Neuronal stem cell (in vitro differentiated cells): ENCODE measurements at regions not wholly inside any gene's neighbourhood (a gene's known extent, or its start where the extent isn't known, plus 50 kb on each side); places are given as distances from the start of the nearest gene placed in this dataset.

Experiments
- DNase-seq: peaks from one replicate; pipeline ENCODE4 v3.0.0-alpha.2; 2013; ENCODE audit warnings: low spot score
- H2AFZ ChIP-seq: one replicate; pipeline ENCODE4 v1.6.1; 2013; ENCODE audit warnings: mild to moderate bottlenecking, low read length, inconsistent platforms
- H2AK5ac ChIP-seq: 2 replicates; pipeline ENCODE4 v1.6.1; 2013; ENCODE audit warnings: low read depth, mild to moderate bottlenecking, inconsistent platforms, low read length, moderate library complexity, mixed read lengths
- H2BK120ac ChIP-seq: 2 replicates; pipeline ENCODE4 v1.6.1; 2013; ENCODE audit warnings: low read depth, mild to moderate bottlenecking, inconsistent platforms, low read length, moderate library complexity, mixed read lengths
- H2BK12ac ChIP-seq: one replicate; pipeline ENCODE4 v1.6.1; 2013; ENCODE audit warnings: low read length, inconsistent platforms
- H2BK15ac ChIP-seq: 2 replicates; pipeline ENCODE4 v1.6.1; 2013; ENCODE audit warnings: mild to moderate bottlenecking, low read length, inconsistent platforms, mixed read lengths
- H2BK5ac ChIP-seq: one replicate; pipeline ENCODE4 v1.6.1; 2013; ENCODE audit warnings: inconsistent platforms, mild to moderate bottlenecking, low read length, moderate library complexity
- H3K14ac ChIP-seq: one replicate; pipeline ENCODE4 v1.6.1; 2013; ENCODE audit warnings: low read length, inconsistent platforms
- H3K18ac ChIP-seq: 2 replicates; pipeline ENCODE4 v1.6.1; 2013; ENCODE audit warnings: low read length, inconsistent platforms
- H3K23ac ChIP-seq: 2 replicates; pipeline ENCODE4 v1.6.1; 2013; ENCODE audit warnings: low read depth, mild to moderate bottlenecking, mixed read lengths, low read length, inconsistent platforms; ENCODE audit not compliant: poor library complexity
- H3K27ac ChIP-seq: replicated peaks from 3 replicates; pipeline ENCODE4 v1.5.1; 2013; ENCODE audit warnings: low read length, inconsistent platforms
- H3K27me3 ChIP-seq, 3 experiments: 2 replicates each; pipeline ENCODE4 v1.6.1; 2013; ENCODE audit warnings: low read length in 3 of 3, mild to moderate bottlenecking in 2 of 3, inconsistent platforms in 1 of 3, low read depth in 1 of 3, mixed read lengths in 1 of 3, moderate library complexity in 1 of 3; ENCODE audit not compliant: control insufficient read depth in 3 of 3, insufficient read depth in 3 of 3
- H3K36me3 ChIP-seq, 2 donors: replicated peaks in 1 of 2; 2 replicates each; pipeline ENCODE4 v1.6.1; 2013; ENCODE audit warnings: low read length in 2 of 2; ENCODE audit not compliant: control insufficient read depth in 2 of 2, insufficient read depth in 2 of 2
- H3K4ac ChIP-seq: 2 replicates; pipeline ENCODE4 v1.6.1; 2013; ENCODE audit warnings: inconsistent platforms, mild to moderate bottlenecking, low read length, moderate library complexity
- H3K4me1 ChIP-seq, 2 donors: 1 replicate in 1 of 2; 2 replicates in 1 of 2; pipeline ENCODE4 v1.6.1; 2013; ENCODE audit warnings: low read length in 2 of 2, low read depth in 1 of 2; ENCODE audit not compliant: control insufficient read depth in 2 of 2, insufficient read depth in 1 of 2
- H3K4me2 ChIP-seq: one replicate; pipeline ENCODE4 v1.6.1; 2013; ENCODE audit warnings: mild to moderate bottlenecking, low read length, inconsistent platforms; ENCODE audit not compliant: insufficient read depth, poor library complexity, severe bottlenecking
- H3K4me3 ChIP-seq, 2 donors: 2 replicates each; pipeline ENCODE4 v1.5.1; 2013; ENCODE audit warnings: low read length in 2 of 2, mild to moderate bottlenecking in 2 of 2, inconsistent platforms in 1 of 2, moderate library complexity in 1 of 2
- H3K79me1 ChIP-seq: one replicate; pipeline ENCODE4 v1.6.1; 2013; ENCODE audit warnings: low read depth, mild to moderate bottlenecking, inconsistent platforms, low read length, moderate library complexity
- H3K9ac ChIP-seq: one replicate; pipeline ENCODE4 v1.6.1; 2013; ENCODE audit warnings: mild to moderate bottlenecking, low read depth, low read length, inconsistent platforms; ENCODE audit not compliant: poor library complexity
- H3K9me3 ChIP-seq, 2 donors: replicated peaks in 1 of 2; 2 replicates each; pipeline versions ENCODE3 to v1.6.1; 2013; ENCODE audit warnings: low read length in 2 of 2, mild to moderate bottlenecking in 2 of 2, inconsistent platforms in 1 of 2, low read depth in 1 of 2, mixed read lengths in 1 of 2, moderate library complexity in 1 of 2; ENCODE audit not compliant: control insufficient read depth in 2 of 2, insufficient read depth in 1 of 2
- H4K8ac ChIP-seq: one replicate; pipeline ENCODE4 v1.6.1; 2013; ENCODE audit warnings: low read depth, mild to moderate bottlenecking, inconsistent platforms, low read length, moderate library complexity
- H4K91ac ChIP-seq: one replicate; pipeline ENCODE4 v1.6.1; 2013; ENCODE audit warnings: low read length, low read depth, mild to moderate bottlenecking, inconsistent platforms; ENCODE audit not compliant: poor library complexity
- WGBS, 2 donors: extraction: QIAGEN DNeasy Blood & Tissue Kit; methylation state at CpG; one replicate each; pipeline ENCODE4 v1.1.7; 2013; ENCODE audit warnings: missing lambda C conversion rate in 2 of 2, mixed read lengths in 1 of 2; ENCODE audit not compliant: insufficient read length in 2 of 2, insufficient replicate concordance in 1 of 2; ENCODE audit errors: extremely low coverage in 2 of 2; 5-methylcytosine and 5-hydroxymethylcytosine counted together

DNA sequence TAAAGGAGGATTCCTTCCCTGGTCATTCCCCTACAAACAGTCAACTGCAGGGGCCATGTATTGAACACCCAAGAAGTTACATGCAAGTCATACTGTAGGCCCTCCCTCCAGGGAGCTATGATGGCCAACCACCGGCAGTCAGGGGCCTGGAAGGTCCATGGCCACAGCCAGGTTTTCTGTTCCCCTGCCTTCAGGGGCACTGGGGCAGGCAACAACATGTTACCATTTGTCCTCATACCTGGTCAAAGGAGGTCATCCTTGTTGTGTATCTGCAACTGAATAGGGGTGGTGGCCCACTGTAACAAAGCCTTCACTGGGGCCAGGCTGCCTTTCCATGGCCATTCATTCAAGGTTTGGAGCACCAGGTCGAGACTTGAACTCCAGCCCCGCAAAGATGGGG, 433.6 kb downstream of the DYNC2H1 start:
- H2BK15ac ChIP-seq = no peak overlapping the region
- H3K4ac ChIP-seq = no peak overlapping the region
- no peak overlapping the region for H3K27ac ChIP-seq
- no peak overlapping the region for H2BK120ac ChIP-seq
- H3K4me3 ChIP-seq = no peak overlapping the region
- peaks cover 4 to 20% of the 10 kb centered on the region in 2 donors for H3K9me3 ChIP-seq
- H2BK5ac ChIP-seq = no peak overlapping the region
- H3K36me3 ChIP-seq = no peaks in the 10 kb centered on the region
- H2BK12ac ChIP-seq = no peak overlapping the region
- H2AK5ac ChIP-seq = no peak overlapping the region
- no peaks in the 10 kb centered on the region for H3K27me3 ChIP-seq
- WGBS, 2 donors = no CpG with 5 or more reads among the region's 3 CpGs
- no peak overlapping the region for H2AFZ ChIP-seq
- no peak overlapping the region for H3K9ac ChIP-seq
- H3K14ac ChIP-seq = no peak overlapping the region
- no peak overlapping the region for H3K18ac ChIP-seq
- H3K4me1 ChIP-seq = no peaks in the 10 kb centered on the region
- no peaks in the 10 kb centered on the region for H3K79me1 ChIP-seq
- H3K4me2 ChIP-seq = no peak overlapping the region
- H4K8ac ChIP-seq = no peak overlapping the region
- DNase-seq = no peak
- no peak overlapping the region for H4K91ac ChIP-seq
- no peak overlapping the region for H3K23ac ChIP-seq

DNA sequence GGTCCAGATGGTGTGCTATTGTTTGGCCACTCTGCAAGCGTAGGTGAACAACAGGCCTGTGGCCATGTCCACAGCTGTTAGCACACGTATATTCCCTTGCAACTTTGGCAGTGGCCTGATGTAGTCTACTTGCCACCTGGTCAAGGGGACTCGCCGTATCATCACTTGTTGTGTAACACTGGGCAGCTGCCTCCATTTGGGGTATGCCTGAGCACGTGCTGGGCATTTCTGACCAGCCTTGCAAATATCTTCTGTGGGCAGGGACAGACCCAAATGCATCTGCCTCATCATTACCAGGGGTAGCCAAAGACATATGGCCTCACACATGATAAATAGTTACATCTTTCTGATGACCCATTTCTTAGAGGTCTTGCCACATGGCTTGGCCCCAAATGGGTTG, 434.2 kb downstream of the DYNC2H1 start:
- Histone ChIP-seq H3K4me1 (no peaks in the 10 kb centered on the region), H2BK5ac (no peak overlapping the region), H3K23ac (no peak overlapping the region), H3K4ac (no peak overlapping the region), H3K9ac (no peak overlapping the region), H2BK12ac (no peak overlapping the region), H3K27me3 (no peaks in the 10 kb centered on the region), H3K27ac (no peak overlapping the region), H2AK5ac (no peak overlapping the region), H3K18ac (no peak overlapping the region), H2BK15ac (no peak overlapping the region), H3K14ac (no peak overlapping the region), H2BK120ac (no peak overlapping the region), H3K4me2 (no peak overlapping the region), H4K91ac (no peak overlapping the region), H3K36me3 (no peaks in the 10 kb centered on the region), H2AFZ (no peak overlapping the region), H4K8ac (no peak overlapping the region), H3K9me3 (peaks cover 4 to 20% of the 10 kb centered on the region in 2 donors), H3K4me3 (no peak overlapping the region), H3K79me1 (no peaks in the 10 kb centered on the region)
- DNase-seq = no peak
- WGBS, 2 donors = no CpG with 5 or more reads among the region's 5 CpGs

DNA sequence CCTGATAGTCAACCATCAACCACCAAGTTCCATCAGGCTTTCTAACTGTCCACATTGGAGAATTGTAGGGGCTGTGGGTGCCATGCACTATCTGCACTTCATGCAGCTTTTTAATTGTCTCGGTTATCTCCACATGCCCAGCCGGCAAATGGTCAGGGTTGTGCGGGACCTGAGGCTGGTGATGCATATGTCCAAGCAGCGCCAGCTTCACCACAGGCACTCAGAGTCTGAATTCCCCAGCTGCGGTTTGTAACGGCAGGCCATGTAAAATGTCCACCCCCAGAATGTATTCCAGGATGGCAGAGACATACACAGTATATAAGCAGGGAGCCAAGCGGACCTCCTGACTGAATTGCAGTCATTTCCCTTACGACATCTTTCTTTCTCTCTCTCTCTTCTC, 435.6 kb downstream of the DYNC2H1 start:
- Histone ChIP-seq H3K27ac (no peak overlapping the region), H3K4me1 (no peaks in the 10 kb centered on the region), H2BK12ac (no peak overlapping the region), H2AK5ac (no peak overlapping the region), H3K23ac (no peak overlapping the region), H3K4me2 (no peak overlapping the region), H3K4ac (no peak overlapping the region), H3K36me3 (no peaks in the 10 kb centered on the region), H4K8ac (no peak overlapping the region), H3K9me3 (peaks cover 4 to 20% of the 10 kb centered on the region in 2 donors), H2BK5ac (no peak overlapping the region), H4K91ac (no peak overlapping the region), H2BK120ac (no peak overlapping the region), H3K27me3 (no peaks in the 10 kb centered on the region), H3K14ac (no peak overlapping the region), H3K18ac (no peak overlapping the region), H3K4me3 (no peak overlapping the region), H3K79me1 (no peaks in the 10 kb centered on the region), H2BK15ac (no peak overlapping the region), H2AFZ (no peak overlapping the region), H3K9ac (no peak overlapping the region)
- WGBS, 2 donors = no CpG with 5 or more reads among the region's 8 CpGs
- no peak for DNase-seq

DNA sequence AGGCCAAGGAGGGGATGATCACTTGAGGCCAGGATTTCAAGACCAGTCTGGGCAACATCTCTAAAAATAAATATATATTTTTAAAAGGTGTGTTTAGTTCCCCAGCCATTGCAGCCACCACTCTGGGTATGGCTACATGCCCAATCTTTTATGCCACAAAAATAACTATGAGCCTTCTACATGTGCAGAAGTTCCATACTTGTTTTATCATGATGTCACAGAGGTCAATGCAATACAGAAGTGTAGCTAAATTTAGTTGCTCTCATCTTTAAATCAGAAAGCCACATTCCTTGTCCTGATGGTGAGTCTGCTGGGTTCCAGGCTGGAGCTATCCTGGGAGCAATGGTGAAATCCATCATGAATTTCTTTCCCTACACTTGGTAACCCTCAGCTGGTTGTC, 436.3 kb downstream of the DYNC2H1 start:
- H3K4me1 ChIP-seq = no peaks in the 10 kb centered on the region

More for the DNA sequence above, 436.3 kb downstream of the DYNC2H1 start:
- Histone ChIP-seq H3K9ac (no peak overlapping the region), H2BK15ac (no peak overlapping the region), H3K14ac (no peak overlapping the region), H4K8ac (no peak overlapping the region), H2BK5ac (no peak overlapping the region), H3K79me1 (no peaks in the 10 kb centered on the region), H2AK5ac (no peak overlapping the region), H3K27me3 (no peaks in the 10 kb centered on the region), H3K9me3 (peaks cover 4 to 20% of the 10 kb centered on the region in 2 donors), H3K4me3 (no peak overlapping the region), H2AFZ (no peak overlapping the region), H3K36me3 (no peaks in the 10 kb centered on the region), H2BK12ac (no peak overlapping the region), H4K91ac (no peak overlapping the region), H2BK120ac (no peak overlapping the region), H3K18ac (no peak overlapping the region), H3K4ac (no peak overlapping the region), H3K4me2 (no peak overlapping the region), H3K27ac (no peak overlapping the region), H3K23ac (no peak overlapping the region)
- no peak for DNase-seq
